K562 (cell line): ENCODE measurements at regions not wholly inside any gene's neighbourhood (a gene's known extent, or its start where the extent isn't known, plus 50 kb on each side); places are given as distances from the start of the nearest gene placed in this dataset.

Source experiments
- ATAC-seq: fragments of 200-7000 bp; cut with Tn5 transposase; 3 replicates; pipeline ENCODE4 v1.9.1; 2020; ENCODE audit warnings: moderate library complexity
- BruUV-seq: library from RNA; stranded (reverse); fragments of 400-500 nt; replicated peaks from 2 replicates; lab custom pipeline; 2021; lab: Mats Ljungman, UMichigan
- CTCF ChIA-PET: fragments of 300-600 bp; formaldehyde crosslinking; extraction: SDS; loops from one replicate; lab custom pipeline; 2021; ENCODE audit warnings: low intra/inter-chr PET ratio; lab: Yijun Ruan, JAX
- POLR2A ChIA-PET: fragments of 300-600, 350-650 bp; sonication (Branson Sonifier 250); formaldehyde crosslinking; extraction: SDS; loops from one replicate; lab custom pipeline; 2021; ENCODE audit warnings: antibody characterized with exemption, inconsistent platforms; lab: Yijun Ruan, JAX
- DNase-seq, 4 experiments: peaks; one replicate each; pipeline versions ENCODE4 v3.0.0 to v3.0.0-alpha.2; 2011 to 2018; ENCODE audit warnings: low spot score in 3 of 4, mixed read lengths in 3 of 4; ENCODE audit errors: extremely low read depth in 1 of 4
- FAIRE-seq: peaks from 2 replicates; lab custom pipeline; 2011; peaks lifted over from hg19 to GRCh38; lab: Jason Lieb, UNC
- H2AFZ ChIP-seq: 2 replicates; pipeline ENCODE4 v1.6.0; 2011; ENCODE audit warnings: low read depth, low read length, control low read depth, inconsistent platforms
- H3K27ac ChIP-seq: fragments of 200-600 bp; 3 replicates; pipeline ENCODE4 v1.8.0; 2011; ENCODE audit warnings: low read depth, mild to moderate bottlenecking, control low read depth, inconsistent platforms, low read length, moderate library complexity, mixed read lengths; ENCODE audit errors: extremely low read depth
- H3K27me3 ChIP-seq, 2 experiments: fragments of 300-600 bp in 1 of 2; 2 replicates in 1 of 2; 3 replicates in 1 of 2; pipeline versions ENCODE4 v1.6.0 to v1.8.0; 2011; ENCODE audit warnings: inconsistent platforms in 2 of 2, low read length in 2 of 2, mild to moderate bottlenecking in 1 of 2, mixed read lengths in 1 of 2, moderate library complexity in 1 of 2; ENCODE audit not compliant: control insufficient read depth in 2 of 2, insufficient read depth in 2 of 2
- H3K36me3 ChIP-seq: fragments of 300-600 bp; 3 replicates; pipeline ENCODE4 v1.8.0; 2011; ENCODE audit warnings: mild to moderate bottlenecking, low read length, inconsistent platforms; ENCODE audit not compliant: control insufficient read depth, insufficient read depth
- H3K4me1 ChIP-seq, 2 experiments: fragments of 200-600 bp in 1 of 2; replicated peaks in 1 of 2; 2 replicates in 1 of 2; 3 replicates in 1 of 2; pipeline versions ENCODE4 v1.5.1 to v1.8.0; 2011; ENCODE audit warnings: inconsistent platforms in 2 of 2, low read length in 2 of 2, mild to moderate bottlenecking in 1 of 2, mixed read lengths in 1 of 2, moderate library complexity in 1 of 2; ENCODE audit not compliant: control insufficient read depth in 2 of 2, insufficient read depth in 2 of 2
- H3K4me2 ChIP-seq: 2 replicates; pipeline ENCODE4 v1.6.1; 2011; ENCODE audit warnings: low read length, control low read depth, inconsistent platforms, mixed read lengths; ENCODE audit not compliant: insufficient read depth
- H3K4me3 ChIP-seq: fragments of 200-600 bp; sonication (generic), shearing (Covaris generic); 2 replicates; pipeline ENCODE4 v1.5.1; 2016; ENCODE audit warnings: control low read depth, inconsistent platforms
- H3K79me2 ChIP-seq: fragments of 200-600 bp; 3 replicates; pipeline ENCODE4 v1.8.0; 2011; ENCODE audit warnings: low read length, inconsistent platforms; ENCODE audit not compliant: control insufficient read depth, insufficient read depth
- H3K9ac ChIP-seq, 2 experiments: 2 replicates each; pipeline versions ENCODE4 v1.6.0 to v1.6.1; 2011; ENCODE audit warnings: low read depth in 2 of 2, low read length in 2 of 2, control low read depth in 1 of 2, inconsistent platforms in 1 of 2, mild to moderate bottlenecking in 1 of 2, mixed read lengths in 1 of 2; ENCODE audit not compliant: insufficient read depth in 1 of 2
- H3K9me1 ChIP-seq: one replicate; pipeline ENCODE4 v1.6.0; 2011; ENCODE audit warnings: inconsistent platforms, mild to moderate bottlenecking, low read length, moderate library complexity; ENCODE audit not compliant: control insufficient read depth, insufficient read depth
- H3K9me3 ChIP-seq: replicated peaks from 2 replicates; pipeline ENCODE4 v1.5.1; 2011; ENCODE audit warnings: low read depth, low read length, inconsistent platforms; ENCODE audit not compliant: control insufficient read depth, insufficient read depth
- H4K20me1 ChIP-seq: replicated peaks from 2 replicates; pipeline ENCODE4 v1.6.1; 2011; ENCODE audit warnings: low read length, inconsistent platforms, mixed read lengths; ENCODE audit not compliant: control insufficient read depth, insufficient read depth
- ARNT ChIP-seq, 2 experiments: fragments of 450-650 bp; IDR thresholded peaks; 2 replicates each; pipeline ENCODE4 v1.6.1; 2016; ENCODE audit warnings: mild to moderate bottlenecking in 1 of 2
- CEBPB ChIP-seq: fragments of 450-650 bp; IDR thresholded peaks from 2 replicates; pipeline ENCODE4 v1.6.1; 2016; ENCODE audit warnings: missing genetic modification characterization, missing compliant biosample characterization
- HNRNPUL1 ChIP-seq: fragments of 200-400 bp; formaldehyde crosslinking; IDR thresholded peaks from 2 replicates; pipeline ENCODE4 v1.6.1; 2017; ENCODE audit warnings: low read length
- NCOA4 ChIP-seq: fragments of 450-650 bp; IDR thresholded peaks from 2 replicates; pipeline ENCODE4 v1.6.1; 2018; ENCODE audit warnings: mild to moderate bottlenecking; ENCODE audit not compliant: partially characterized antibody
- NR2C1 ChIP-seq, 2 experiments: fragments of 450-650 bp; IDR thresholded peaks; 2 replicates each; pipeline ENCODE4 v1.6.1; 2017; ENCODE audit warnings: mild to moderate bottlenecking in 2 of 2, antibody characterized with exemption in 1 of 2, inconsistent platforms in 1 of 2, missing compliant biosample characterization in 1 of 2, missing genetic modification characterization in 1 of 2
- SMC3 ChIP-seq: conservative IDR thresholded peaks from 2 replicates; pipeline ENCODE4 v1.6.1; 2011; ENCODE audit warnings: low read depth, low read length, improper control_type of control experiment; ENCODE audit not compliant: insufficient read depth
- TGIF2 ChIP-seq: sonication (generic); formaldehyde crosslinking; IDR thresholded peaks from 2 replicates; pipeline ENCODE4 v1.8.1; 2022; ENCODE audit warnings: mild to moderate bottlenecking, missing genetic modification reagents, moderate library complexity
- YBX1 ChIP-seq: fragments of 450-650 bp; IDR thresholded peaks from 2 replicates; pipeline ENCODE4 v1.7.1; 2016; ENCODE audit warnings: mild to moderate bottlenecking
- ZBTB2 ChIP-seq: fragments of 450-650 bp; IDR thresholded peaks from 2 replicates; pipeline ENCODE4 v1.6.1; 2016; ENCODE audit warnings: antibody characterized with exemption
- ZNF124 ChIP-seq: sonication (generic); formaldehyde crosslinking; IDR thresholded peaks from 2 replicates; pipeline ENCODE4 v1.8.1; 2022; ENCODE audit warnings: missing genetic modification reagents
- ZNF197 ChIP-seq: fragments of 200-800 bp; sonication (Bioruptor generic); IDR thresholded peaks from 2 replicates; pipeline ENCODE4 v1.6.1; 2016; ENCODE audit warnings: low read depth, missing genetic modification characterization, missing compliant biosample characterization
- ZNF644 ChIP-seq: fragments of 200-800 bp; sonication (Bioruptor generic); IDR thresholded peaks from 2 replicates; pipeline ENCODE4 v1.6.1; 2016; ENCODE audit warnings: low read depth, missing genetic modification characterization, missing compliant biosample characterization
- WGBS: fragments of 100-300 bp; shearing (Covaris generic); methylation state at CpG from one replicate; pipeline ENCODE4 v1.1.6; 2016; ENCODE audit warnings: low coverage, mixed read lengths; ENCODE audit not compliant: insufficient coverage; ENCODE audit errors: missing lambda C conversion rate; 5-methylcytosine and 5-hydroxymethylcytosine counted together
- in situ Hi-C: fragments of 300-500 bp; cut with MboI; formaldehyde crosslinking; loops from 4 replicates; pipeline ENCODE4 v1.15.0; 2018; ENCODE audit warnings: inconsistent platforms, mixed read lengths
- intact Hi-C: fragments of 100-400 bp; cut with micrococcal nuclease; formaldehyde crosslinking; loops from 2 replicates; pipeline ENCODE4 v1.14.2; 2022
- TF ChIP-seq, protein P1 (sequence below): sonication (generic); formaldehyde crosslinking; IDR thresholded peaks from 2 replicates; pipeline ENCODE4 v1.8.0; 2023; ENCODE audit warnings: mild to moderate bottlenecking, missing genetic modification reagents
- TF ChIP-seq, protein P2 (sequence below): sonication (generic); IDR thresholded peaks from 2 replicates; pipeline ENCODE4 v1.6.1; 2016
- TF ChIP-seq, protein P3 (sequence below): fragments of 450-650 bp; conservative IDR thresholded peaks from 2 replicates; pipeline ENCODE4 v1.6.1; 2016; ENCODE audit warnings: missing genetic modification characterization, low read depth, mild to moderate bottlenecking, control low read depth, missing compliant biosample characterization

- TF ChIP-seq, protein P1, sequence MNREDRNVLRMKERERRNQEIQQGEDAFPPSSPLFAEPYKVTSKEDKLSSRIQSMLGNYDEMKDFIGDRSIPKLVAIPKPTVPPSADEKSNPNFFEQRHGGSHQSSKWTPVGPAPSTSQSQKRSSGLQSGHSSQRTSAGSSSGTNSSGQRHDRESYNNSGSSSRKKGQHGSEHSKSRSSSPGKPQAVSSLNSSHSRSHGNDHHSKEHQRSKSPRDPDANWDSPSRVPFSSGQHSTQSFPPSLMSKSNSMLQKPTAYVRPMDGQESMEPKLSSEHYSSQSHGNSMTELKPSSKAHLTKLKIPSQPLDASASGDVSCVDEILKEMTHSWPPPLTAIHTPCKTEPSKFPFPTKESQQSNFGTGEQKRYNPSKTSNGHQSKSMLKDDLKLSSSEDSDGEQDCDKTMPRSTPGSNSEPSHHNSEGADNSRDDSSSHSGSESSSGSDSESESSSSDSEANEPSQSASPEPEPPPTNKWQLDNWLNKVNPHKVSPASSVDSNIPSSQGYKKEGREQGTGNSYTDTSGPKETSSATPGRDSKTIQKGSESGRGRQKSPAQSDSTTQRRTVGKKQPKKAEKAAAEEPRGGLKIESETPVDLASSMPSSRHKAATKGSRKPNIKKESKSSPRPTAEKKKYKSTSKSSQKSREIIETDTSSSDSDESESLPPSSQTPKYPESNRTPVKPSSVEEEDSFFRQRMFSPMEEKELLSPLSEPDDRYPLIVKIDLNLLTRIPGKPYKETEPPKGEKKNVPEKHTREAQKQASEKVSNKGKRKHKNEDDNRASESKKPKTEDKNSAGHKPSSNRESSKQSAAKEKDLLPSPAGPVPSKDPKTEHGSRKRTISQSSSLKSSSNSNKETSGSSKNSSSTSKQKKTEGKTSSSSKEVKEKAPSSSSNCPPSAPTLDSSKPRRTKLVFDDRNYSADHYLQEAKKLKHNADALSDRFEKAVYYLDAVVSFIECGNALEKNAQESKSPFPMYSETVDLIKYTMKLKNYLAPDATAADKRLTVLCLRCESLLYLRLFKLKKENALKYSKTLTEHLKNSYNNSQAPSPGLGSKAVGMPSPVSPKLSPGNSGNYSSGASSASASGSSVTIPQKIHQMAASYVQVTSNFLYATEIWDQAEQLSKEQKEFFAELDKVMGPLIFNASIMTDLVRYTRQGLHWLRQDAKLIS (CRISPR knock-in tag), result no peak
- no peak for TF ChIP-seq NCOA4
- TF ChIP-seq YBX1, result no peak
- TF ChIP-seq NR2C1 (IDR thresholded peaks at IDR 0.05), result no peak
- TF ChIP-seq NR2C1 (tag; IDR thresholded peaks at IDR 0.05), result no peak
- no peak for TF ChIP-seq ZNF124 (CRISPR knock-in tag)
- no peak for TF ChIP-seq ARNT (IDR thresholded peaks at IDR 0.05)
- TF ChIP-seq, all 486 proteins: peak for 0
These were observed 224.4 kb downstream of the TENT4A start (continued) for GRCh38 chr5:6937677-6938076.

- Histone ChIP-seq H3K9me1 (no peaks in the 10 kb centered on the region), H3K27ac (no peak overlapping the region), H3K9me3 (no peaks in the 10 kb centered on the region), H3K36me3 (no peaks in the 10 kb centered on the region), H3K9ac (no peak overlapping the region), H3K4me3 (no peak overlapping the region), H4K20me1 (no peaks in the 10 kb centered on the region), H3K27me3 (no peaks in the 10 kb centered on the region), H2AFZ (no peak overlapping the region), H3K4me1 (no peaks in the 10 kb centered on the region), H3K79me2 (no peaks in the 10 kb centered on the region), H3K4me2 (no peak overlapping the region)
- BruUV-seq, result no TSS peak
- ATAC-seq, result no peak
- ChIA-PET POLR2A (no interaction called here), CTCF (no interaction called here)
- in situ Hi-C loops, result no loop called here
- intact Hi-C loops, result no loop called here
- FAIRE-seq, result no peak
- WGBS, result 0% methylated on average over 3 of the region's 3 CpGs
- DNase-seq, result no peak
- no peak for TF ChIP-seq TGIF2 (CRISPR knock-in tag)
- TF ChIP-seq ZNF644 (tag), result no peak
- TF ChIP-seq, protein P2, sequence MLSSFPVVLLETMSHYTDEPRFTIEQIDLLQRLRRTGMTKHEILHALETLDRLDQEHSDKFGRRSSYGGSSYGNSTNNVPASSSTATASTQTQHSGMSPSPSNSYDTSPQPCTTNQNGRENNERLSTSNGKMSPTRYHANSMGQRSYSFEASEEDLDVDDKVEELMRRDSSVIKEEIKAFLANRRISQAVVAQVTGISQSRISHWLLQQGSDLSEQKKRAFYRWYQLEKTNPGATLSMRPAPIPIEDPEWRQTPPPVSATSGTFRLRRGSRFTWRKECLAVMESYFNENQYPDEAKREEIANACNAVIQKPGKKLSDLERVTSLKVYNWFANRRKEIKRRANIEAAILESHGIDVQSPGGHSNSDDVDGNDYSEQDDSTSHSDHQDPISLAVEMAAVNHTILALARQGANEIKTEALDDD, result no peak
- no peak for TF ChIP-seq HNRNPUL1
- no peak for TF ChIP-seq CEBPB
- TF ChIP-seq ZBTB2, result no peak
- TF ChIP-seq SMC3, result no peak
- TF ChIP-seq ZNF197 (CRISPR knock-in tag), result no peak
- TF ChIP-seq, protein P3, sequence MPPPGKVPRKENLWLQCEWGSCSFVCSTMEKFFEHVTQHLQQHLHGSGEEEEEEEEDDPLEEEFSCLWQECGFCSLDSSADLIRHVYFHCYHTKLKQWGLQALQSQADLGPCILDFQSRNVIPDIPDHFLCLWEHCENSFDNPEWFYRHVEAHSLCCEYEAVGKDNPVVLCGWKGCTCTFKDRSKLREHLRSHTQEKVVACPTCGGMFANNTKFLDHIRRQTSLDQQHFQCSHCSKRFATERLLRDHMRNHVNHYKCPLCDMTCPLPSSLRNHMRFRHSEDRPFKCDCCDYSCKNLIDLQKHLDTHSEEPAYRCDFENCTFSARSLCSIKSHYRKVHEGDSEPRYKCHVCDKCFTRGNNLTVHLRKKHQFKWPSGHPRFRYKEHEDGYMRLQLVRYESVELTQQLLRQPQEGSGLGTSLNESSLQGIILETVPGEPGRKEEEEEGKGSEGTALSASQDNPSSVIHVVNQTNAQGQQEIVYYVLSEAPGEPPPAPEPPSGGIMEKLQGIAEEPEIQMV (tag), result no peak
These were observed 228.4 kb downstream of the TENT4A start for GRCh38 chr5:6941631-6942030.
